HEK293 (cell line): ENCODE measurements at regions not wholly inside any gene's neighbourhood (a gene's known extent, or its start where the extent isn't known, plus 50 kb on each side); places are given as distances from the start of the nearest gene placed in this dataset.

Experiments used
- CTCF ChIA-PET: fragments of 350-600 bp; formaldehyde crosslinking; extraction: SDS; loops from one replicate; lab custom pipeline; 2021; ENCODE audit warnings: antibody characterized with exemption; lab: Yijun Ruan, JAX
- POLR2A ChIA-PET: fragments of 300-600 bp; formaldehyde crosslinking; extraction: SDS; loops from one replicate; lab custom pipeline; 2020; ENCODE audit warnings: antibody characterized with exemption, inconsistent platforms; lab: Yijun Ruan, JAX
- H3K27ac ChIP-seq: fragments of 200-500 bp; sonication (Bioruptor generic); 2 replicates; pipeline ENCODE4 v1.5.1; 2014; ENCODE audit warnings: low read depth, low read length, control low read depth, inconsistent platforms; ENCODE audit errors: extremely low read depth
- H3K36me3 ChIP-seq, 2 experiments: fragments of 200-500 bp in 1 of 2; sonication (Bioruptor generic) in 1 of 2; 1 replicate in 1 of 2; 2 replicates in 1 of 2; pipeline ENCODE4 v1.5.1; 2014 to 2017; ENCODE audit warnings: inconsistent platforms in 2 of 2, low read length in 2 of 2; ENCODE audit not compliant: control insufficient read depth in 2 of 2, insufficient read depth in 1 of 2
- H3K4me1 ChIP-seq: fragments of 200-500 bp; sonication (Bioruptor generic); 2 replicates; pipeline ENCODE4 v1.5.1; 2014; ENCODE audit warnings: mild to moderate bottlenecking, low read length, inconsistent platforms; ENCODE audit not compliant: control insufficient read depth, insufficient read depth
- H3K4me3 ChIP-seq: 2 replicates; pipeline ENCODE4 v1.5.1; 2011; ENCODE audit warnings: low read depth, mild to moderate bottlenecking, control low read depth, low read length, moderate library complexity
- H3K9me3 ChIP-seq: fragments of 200-500 bp; sonication (Bioruptor generic); 2 replicates; pipeline ENCODE4 v1.5.1; 2014; ENCODE audit warnings: low read depth, low read length, inconsistent platforms; ENCODE audit not compliant: control insufficient read depth, insufficient read depth
- ELK4 ChIP-seq: IDR thresholded peaks from 2 replicates; pipeline ENCODE4 v1.6.1; 2011; ENCODE audit warnings: mild to moderate bottlenecking, low read depth, low read length, borderline replicate concordance
- GLIS1 ChIP-seq: fragments of 450-650 bp; formaldehyde crosslinking; IDR thresholded peaks from 2 replicates; pipeline ENCODE4 v1.5.1; 2016; ENCODE audit warnings: missing biosample characterization, missing genetic modification characterization
- GLIS2 ChIP-seq: fragments of 450-650 bp; formaldehyde crosslinking; IDR thresholded peaks from 2 replicates; pipeline ENCODE4 v1.5.1; 2016; ENCODE audit warnings: missing biosample characterization, missing genetic modification characterization
- ZBTB6 ChIP-seq: fragments of 450-650 bp; formaldehyde crosslinking; IDR thresholded peaks from 2 replicates; pipeline ENCODE4 v1.5.1; 2017; ENCODE audit warnings: missing biosample characterization, missing genetic modification characterization
- ZBTB8A ChIP-seq: fragments of 450-650 bp; formaldehyde crosslinking; IDR thresholded peaks from 2 replicates; pipeline ENCODE4 v1.5.1; 2016; ENCODE audit warnings: missing biosample characterization, missing genetic modification characterization
- ZIC2 ChIP-seq: fragments of 450-650 bp; formaldehyde crosslinking; IDR thresholded peaks from 2 replicates; pipeline ENCODE4 v1.5.1; 2016; ENCODE audit warnings: missing biosample characterization, missing genetic modification characterization
- ZNF114 ChIP-seq: fragments of 450-650 bp; formaldehyde crosslinking; IDR thresholded peaks from 2 replicates; pipeline ENCODE4 v1.5.0; 2017; ENCODE audit warnings: missing biosample characterization, missing genetic modification characterization
- ZNF146 ChIP-seq: fragments of 450-650 bp; formaldehyde crosslinking; IDR thresholded peaks from 2 replicates; pipeline ENCODE4 v1.5.1; 2016; ENCODE audit warnings: missing biosample characterization, missing genetic modification characterization
- ZNF169 ChIP-seq: fragments of 450-650 bp; formaldehyde crosslinking; IDR thresholded peaks from 2 replicates; pipeline ENCODE4 v1.5.1; 2016; ENCODE audit warnings: missing biosample characterization, missing genetic modification characterization
- ZNF184 ChIP-seq: fragments of 450-650 bp; IDR thresholded peaks from 2 replicates; pipeline ENCODE4 v1.5.1; 2018; ENCODE audit warnings: missing biosample characterization, mild to moderate bottlenecking, missing genetic modification characterization
- ZNF2 ChIP-seq: fragments of 450-650 bp; formaldehyde crosslinking; IDR thresholded peaks from 2 replicates; pipeline ENCODE4 v1.5.1; 2016; ENCODE audit warnings: missing biosample characterization, missing genetic modification characterization
- ZNF354C ChIP-seq: fragments of 450-650 bp; formaldehyde crosslinking; IDR thresholded peaks from 2 replicates; pipeline ENCODE4 v1.5.1; 2016; ENCODE audit warnings: missing biosample characterization, missing genetic modification characterization, low read depth, borderline replicate concordance
- ZNF391 ChIP-seq: fragments of 450-650 bp; formaldehyde crosslinking; IDR thresholded peaks from 2 replicates; pipeline ENCODE4 v1.5.1; 2016; ENCODE audit warnings: low read depth, missing biosample characterization, missing genetic modification characterization, borderline replicate concordance
- ZNF394 ChIP-seq: fragments of 450-650 bp; formaldehyde crosslinking; IDR thresholded peaks from 2 replicates; pipeline ENCODE4 v1.5.1; 2016; ENCODE audit warnings: missing biosample characterization, missing genetic modification characterization, mild to moderate bottlenecking, moderate library complexity, borderline replicate concordance
- ZNF404 ChIP-seq: fragments of 450-650 bp; formaldehyde crosslinking; IDR thresholded peaks from 2 replicates; pipeline ENCODE4 v1.5.1; 2017; ENCODE audit warnings: missing biosample characterization, missing genetic modification characterization
- ZNF423 ChIP-seq: fragments of 450-650 bp; formaldehyde crosslinking; IDR thresholded peaks from 2 replicates; pipeline ENCODE4 v1.5.1; 2016; ENCODE audit warnings: missing biosample characterization, missing genetic modification characterization
- ZNF645 ChIP-seq: fragments of 450-650 bp; formaldehyde crosslinking; IDR thresholded peaks from 2 replicates; pipeline ENCODE4; 2016; ENCODE audit warnings: missing biosample characterization, missing genetic modification characterization
- ZNF654 ChIP-seq: fragments of 450-650 bp; formaldehyde crosslinking; IDR thresholded peaks from 2 replicates; pipeline ENCODE4 v1.5.1; 2016; ENCODE audit warnings: low read depth, missing biosample characterization, missing genetic modification characterization
- ZNF747 ChIP-seq: fragments of 450-650 bp; formaldehyde crosslinking; IDR thresholded peaks from 2 replicates; pipeline ENCODE4 v1.5.1; 2016; ENCODE audit warnings: missing biosample characterization, missing genetic modification characterization
- ZNF76 ChIP-seq: fragments of 450-650 bp; formaldehyde crosslinking; IDR thresholded peaks from 2 replicates; pipeline ENCODE4; 2016; ENCODE audit warnings: low read depth, missing biosample characterization, missing genetic modification characterization, borderline replicate concordance
- ZNF777 ChIP-seq: fragments of 450-650 bp; formaldehyde crosslinking; IDR thresholded peaks from 2 replicates; pipeline ENCODE4 v1.5.1; 2017; ENCODE audit warnings: missing biosample characterization, missing genetic modification characterization, borderline replicate concordance
- ZNF785 ChIP-seq: fragments of 450-650 bp; formaldehyde crosslinking; IDR thresholded peaks from 2 replicates; pipeline ENCODE4 v1.5.1; 2016; ENCODE audit warnings: missing biosample characterization, missing genetic modification characterization

- TF ChIP-seq ZBTB8A (tag by site-specific recombination), result no peak
- TF ChIP-seq ZNF114 (tag by site-specific recombination), result no peak
- TF ChIP-seq, all 188 proteins: peak for 0
- Histone ChIP-seq H3K4me1 (no peaks in the 10 kb centered on the region), H3K4me3 (no peak overlapping the region), H3K9me3 (no peaks in the 10 kb centered on the region), H3K36me3 (no peaks in the 10 kb centered on the region), H3K27ac (no peak overlapping the region)
- ChIA-PET POLR2A (no interaction called here), CTCF (interaction anchor here (0.6 kb wide), 1 partner anchor 338 kb away, joined by 3 read pairs; no protein-coding TSS in a partner anchor)
Observed at GRCh38 chr4:31383767-31384166, 663.6 kb downstream of the PCDH7 start.

- CTCF ChIA-PET, result interaction anchor here (0.6 kb wide), 1 partner anchor 38 kb away, joined by 3 read pairs; no protein-coding TSS in a partner anchor
- Histone ChIP-seq H3K9me3 (no peaks in the 10 kb centered on the region), H3K4me3 (no peak overlapping the region), H3K4me1 (no peaks in the 10 kb centered on the region), H3K27ac (no peak overlapping the region)
- POLR2A ChIA-PET, result no interaction called here
- TF ChIP-seq ZIC2 (tag by site-specific recombination) (peak; percentile 53), ZNF654 (no peak), ELK4 (no peak), ZNF391 (tag by site-specific recombination) (no peak), ZNF2 (no peak), GLIS1 (peak; percentile 21; the same call in 1 of the 2 replicates), GLIS2 (tag by site-specific recombination) (no peak), ZNF169 (tag by site-specific recombination) (no peak)
- TF ChIP-seq, all 188 proteins: peak for 2
- no peaks in the 10 kb centered on the region for H3K36me3 ChIP-seq
Observed at GRCh38 chr4:31390849-31391248, 670.7 kb downstream of the PCDH7 start.

- Histone ChIP-seq H3K27ac (no peak overlapping the region), H3K36me3 (no peaks in the 10 kb centered on the region), H3K9me3 (no peaks in the 10 kb centered on the region), H3K4me1 (no peaks in the 10 kb centered on the region), H3K4me3 (no peak overlapping the region)
- no peak for TF ChIP-seq ZNF785 (tag by site-specific recombination)
- TF ChIP-seq ZNF777 (tag by site-specific recombination), result no peak
- no peak for TF ChIP-seq ZNF146 (tag by site-specific recombination)
- no peak for TF ChIP-seq ZNF645
- TF ChIP-seq ZNF184 (tag by site-specific recombination), result no peak
- no peak for TF ChIP-seq ELK4
- TF ChIP-seq ZBTB8A (tag by site-specific recombination), result no peak
- no peak for TF ChIP-seq ZNF423 (tag by site-specific recombination)
- TF ChIP-seq ZNF76 (tag by site-specific recombination), result no peak
- no peak for TF ChIP-seq ZNF394 (tag by site-specific recombination)
- no peak for TF ChIP-seq ZNF404 (tag by site-specific recombination)
- TF ChIP-seq ZNF747, result no peak
- TF ChIP-seq ZNF354C (tag by site-specific recombination), result no peak
- TF ChIP-seq ZBTB6 (tag by site-specific recombination), result no peak
- ChIA-PET POLR2A (no interaction called here), CTCF (interaction anchor here (0.6 kb wide), 1 partner anchor 27 kb away, joined by 3 read pairs; no protein-coding TSS in a partner anchor)
Observed at GRCh38 chr4:31391976-31392375, 671.8 kb downstream of the PCDH7 start.
